GM19452 (cell line): ENCODE measurements at regions not wholly inside any gene's neighbourhood (a gene's known extent, or its start where the extent isn't known, plus 50 kb on each side); places are given as distances from the start of the nearest gene placed in this dataset.

Source experiments
- ATAC-seq: cut with Tn5 transposase; IDR thresholded peaks from one replicate; pipeline ENCODE4 v1.9.1; 2021; ENCODE audit not compliant: unreplicated experiment

DNA sequence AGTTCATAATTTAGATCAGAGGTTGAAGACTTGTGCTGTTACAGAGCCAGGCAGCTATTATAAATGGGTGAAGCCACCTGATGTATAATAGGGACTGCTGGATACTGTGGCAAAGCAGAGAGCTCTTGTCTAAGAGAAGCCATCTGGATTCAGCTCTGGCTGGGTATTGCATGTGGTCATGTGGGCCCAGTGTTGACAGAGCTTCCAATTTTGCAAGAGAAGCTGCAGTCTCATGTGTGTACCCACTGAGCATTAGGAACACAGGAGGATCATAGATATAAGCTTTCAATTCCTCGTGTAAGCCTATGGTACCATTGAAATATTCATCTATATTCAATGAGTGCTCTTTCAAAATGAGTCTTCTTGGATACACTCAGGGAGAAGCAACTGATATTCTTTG, 303.9 kb upstream of the SLCO3A1 start:
- ATAC-seq: no peak

DNA sequence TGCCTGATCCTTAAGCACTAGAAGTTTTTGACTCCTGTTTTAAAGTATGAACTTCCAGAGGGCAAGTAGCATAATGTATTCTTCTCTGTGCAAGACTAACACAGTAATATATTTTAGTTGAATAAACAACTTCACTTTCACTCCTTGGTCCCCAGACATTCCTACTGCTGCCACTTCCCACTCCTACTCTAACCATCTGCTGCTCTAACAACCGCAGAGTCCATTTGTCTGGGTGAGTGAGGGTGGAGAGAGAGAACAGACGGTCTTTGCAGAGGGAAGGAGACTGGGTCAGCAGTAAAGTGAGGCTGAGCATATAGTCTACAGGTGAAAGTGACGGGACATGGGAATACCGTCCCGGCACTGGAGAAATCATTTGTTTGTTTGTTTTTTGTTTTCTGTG, 301.0 kb upstream of the SLCO3A1 start:
- no peak for ATAC-seq

DNA sequence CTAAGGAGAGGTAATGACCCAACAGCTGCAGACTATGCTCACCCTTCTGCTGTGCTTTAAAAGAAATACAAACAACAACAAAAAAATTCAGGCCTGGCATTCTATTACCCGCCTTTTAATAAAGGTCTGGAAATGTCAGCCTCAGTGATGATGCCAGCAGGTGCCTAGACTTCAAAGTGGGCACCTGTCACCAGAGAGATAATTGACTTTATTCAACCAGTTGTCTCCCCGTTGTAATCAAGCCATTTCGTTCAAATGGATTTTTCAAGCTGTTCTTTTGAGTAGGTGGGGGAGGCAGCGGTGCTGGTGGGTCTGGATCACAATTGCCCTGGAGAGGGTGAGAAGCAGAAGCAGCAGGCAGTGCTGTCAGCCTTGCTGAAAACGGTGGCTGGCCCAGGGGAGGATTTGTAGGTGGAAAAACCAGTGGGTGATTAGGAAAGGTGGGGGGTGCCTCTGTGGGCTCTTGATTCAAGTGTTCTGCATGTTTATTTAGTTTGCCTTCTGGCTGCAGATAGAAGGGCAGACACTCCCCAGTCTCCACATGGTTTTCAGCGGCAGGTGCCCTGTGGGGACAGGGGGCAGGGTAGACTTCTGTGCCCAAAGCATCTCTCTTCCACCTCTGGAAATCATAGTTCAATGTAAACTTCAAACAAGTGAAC, 300.2 kb upstream of the SLCO3A1 start:
- ATAC-seq: no peak

DNA sequence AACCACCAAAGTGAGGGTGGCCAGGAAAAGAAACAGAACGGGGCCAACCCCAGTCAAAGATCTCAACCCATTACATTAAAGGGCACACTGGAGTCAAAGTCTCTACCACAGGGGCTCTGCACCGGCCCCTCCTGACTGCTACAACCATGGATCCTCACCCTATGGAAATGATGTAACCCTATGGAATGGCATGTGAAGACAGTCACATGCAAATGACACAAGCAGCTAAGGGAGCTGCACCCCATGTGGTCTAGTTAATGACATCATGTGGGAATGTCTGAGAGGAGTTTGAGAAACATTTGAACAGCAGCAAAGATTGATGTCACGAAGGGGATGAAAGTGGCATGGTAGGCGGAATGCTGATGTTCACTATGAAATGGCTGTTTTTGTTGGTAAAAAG, 298.2 kb upstream of the SLCO3A1 start:
- ATAC-seq: no peak

DNA sequence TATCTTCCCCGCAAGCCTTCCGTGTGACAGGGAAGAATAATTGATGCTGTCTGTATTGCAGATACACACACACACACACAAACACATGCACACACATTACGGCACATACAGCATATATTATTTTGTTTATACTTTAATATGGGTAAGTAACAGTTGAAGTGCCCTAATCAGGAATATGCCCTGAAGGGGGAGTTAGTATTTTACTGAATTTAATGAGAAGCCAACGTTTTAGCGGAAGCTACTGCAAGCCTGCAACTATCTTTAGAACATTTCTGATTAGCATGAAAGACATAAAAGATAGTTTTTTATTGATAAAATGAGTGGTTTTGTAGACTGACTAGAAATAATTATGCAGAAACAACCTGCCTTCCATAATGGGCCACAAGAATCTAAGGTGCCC, 296.6 kb upstream of the SLCO3A1 start:
- no peak for ATAC-seq

DNA sequence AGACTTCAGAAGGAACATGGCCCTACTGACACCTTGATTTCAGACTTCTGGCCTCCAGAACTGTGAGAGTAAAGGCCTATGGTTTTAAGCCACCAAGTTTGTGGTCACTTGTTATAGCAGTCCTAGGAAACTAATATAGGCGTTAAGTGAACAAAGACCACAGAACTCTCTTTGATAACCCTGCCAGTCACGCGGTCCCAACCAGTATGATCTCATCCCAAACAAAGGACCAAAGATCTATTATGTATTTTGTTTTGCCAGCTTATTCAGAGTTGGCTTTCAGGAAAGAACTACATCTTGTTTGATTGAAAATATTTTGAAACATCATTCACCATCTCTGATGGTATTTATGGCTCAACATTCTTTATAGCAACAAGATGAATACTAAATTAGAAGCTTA, 294.4 kb upstream of the SLCO3A1 start:
- ATAC-seq: no peak

DNA sequence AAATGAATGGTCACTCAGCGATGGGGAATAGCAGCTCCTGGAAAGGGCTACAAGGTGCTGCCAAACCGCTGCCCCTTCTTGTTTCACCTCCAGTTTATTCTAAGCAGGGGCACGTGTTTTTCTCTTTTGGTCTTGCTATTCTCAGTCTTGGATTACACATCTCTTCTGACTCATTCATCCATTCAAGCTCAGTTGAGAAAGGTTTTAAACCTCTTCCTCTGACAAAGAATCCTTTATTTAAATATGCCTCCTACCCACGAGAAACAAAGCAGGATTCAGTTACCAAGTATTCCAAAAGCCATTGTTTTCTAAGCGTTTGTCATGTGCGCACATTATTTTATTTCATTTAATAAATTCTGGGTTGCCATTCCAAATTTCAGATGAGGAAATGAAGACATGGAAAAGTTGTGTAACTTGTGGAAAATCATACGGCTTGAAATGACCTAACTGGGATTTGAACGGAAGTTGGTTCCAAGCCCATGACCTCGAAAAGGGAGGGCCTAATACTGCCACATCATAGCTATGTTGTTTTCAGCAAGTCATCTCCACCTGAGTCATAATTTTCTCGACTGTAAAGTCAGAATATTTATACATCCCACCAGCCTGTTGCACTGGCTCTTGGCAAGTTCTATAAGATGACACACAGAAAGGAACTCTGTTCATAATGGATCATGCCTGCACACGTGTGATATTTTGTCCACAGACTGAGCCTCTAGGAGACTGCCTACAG, 292.0 kb upstream of the SLCO3A1 start:
- ATAC-seq: no peak

DNA sequence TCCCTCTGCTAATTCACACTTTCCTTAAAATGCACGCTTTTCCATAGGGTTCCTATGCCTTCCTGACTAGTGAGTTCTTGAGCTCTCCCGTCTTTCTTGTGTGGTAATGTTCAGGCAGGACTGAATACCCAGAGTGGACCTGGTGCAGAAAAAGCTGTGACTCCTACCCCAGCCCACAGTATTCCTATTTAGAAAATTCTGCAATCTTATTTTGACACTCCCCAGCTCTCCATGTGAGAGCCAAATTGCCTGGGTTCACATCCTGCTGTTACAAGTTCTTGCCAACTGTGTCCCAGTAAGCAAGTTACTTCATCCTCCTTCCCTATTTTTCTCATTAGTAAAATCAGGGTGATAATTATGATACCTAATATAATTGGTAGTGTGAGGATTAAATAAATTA, 290.8 kb upstream of the SLCO3A1 start:
- ATAC-seq: no peak

DNA sequence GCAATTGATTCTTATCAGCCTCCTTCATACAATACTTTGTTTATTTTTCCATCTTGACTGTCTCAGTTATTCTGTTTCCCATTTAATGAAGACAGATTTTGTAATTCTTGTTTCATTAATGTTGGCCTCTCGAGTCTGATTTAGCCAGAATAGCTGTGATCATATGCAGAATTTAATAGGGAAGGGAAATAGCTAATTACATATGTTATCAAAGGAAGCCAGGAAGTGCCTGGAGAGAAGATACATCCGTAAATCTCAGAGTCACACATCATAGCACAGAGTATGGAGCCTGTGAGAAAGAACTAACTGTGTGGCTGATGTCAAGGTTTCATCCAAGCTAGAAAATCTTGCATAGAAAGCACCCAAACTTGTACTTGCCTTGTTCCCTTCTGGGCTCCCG, 288.9 kb upstream of the SLCO3A1 start:
- no peak for ATAC-seq

DNA sequence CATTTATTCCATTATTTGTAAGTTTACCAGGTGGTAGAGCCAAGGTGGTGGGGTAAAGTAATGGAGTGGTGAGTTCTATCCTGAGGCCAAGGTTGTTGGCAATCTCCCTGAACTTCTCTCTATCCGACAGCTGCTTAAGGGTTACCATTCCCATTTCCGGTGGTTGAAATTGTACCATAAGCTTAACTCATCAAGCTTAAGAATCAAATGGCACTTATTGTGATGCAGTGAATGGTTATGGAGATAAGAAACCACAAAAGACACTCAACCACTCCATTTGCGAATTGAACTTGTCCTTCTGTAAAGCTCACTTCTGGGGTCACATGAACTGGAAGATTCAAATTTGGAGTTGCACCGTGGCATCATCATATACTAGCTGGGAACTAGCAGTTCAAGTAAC, 287.4 kb upstream of the SLCO3A1 start:
- ATAC-seq: no peak

DNA sequence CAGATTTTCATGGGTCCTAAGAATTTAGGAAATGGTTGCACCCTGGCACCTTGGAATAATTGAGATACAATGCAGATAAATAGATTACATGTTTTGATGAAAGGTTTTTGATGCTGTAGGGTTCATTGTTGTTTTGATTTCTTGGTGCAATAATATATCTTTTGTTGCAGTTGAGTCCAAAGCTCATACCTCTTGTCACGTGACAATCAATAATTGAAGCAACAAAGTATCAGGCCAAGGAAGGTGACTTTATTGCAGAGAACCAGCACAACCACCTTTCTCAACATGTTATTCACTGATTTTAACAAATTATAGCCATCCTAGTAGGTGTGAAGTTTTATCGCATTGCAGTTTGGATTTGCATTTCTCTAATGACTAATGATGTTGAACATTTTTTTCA, 285.5 kb upstream of the SLCO3A1 start:
- ATAC-seq: no peak

DNA sequence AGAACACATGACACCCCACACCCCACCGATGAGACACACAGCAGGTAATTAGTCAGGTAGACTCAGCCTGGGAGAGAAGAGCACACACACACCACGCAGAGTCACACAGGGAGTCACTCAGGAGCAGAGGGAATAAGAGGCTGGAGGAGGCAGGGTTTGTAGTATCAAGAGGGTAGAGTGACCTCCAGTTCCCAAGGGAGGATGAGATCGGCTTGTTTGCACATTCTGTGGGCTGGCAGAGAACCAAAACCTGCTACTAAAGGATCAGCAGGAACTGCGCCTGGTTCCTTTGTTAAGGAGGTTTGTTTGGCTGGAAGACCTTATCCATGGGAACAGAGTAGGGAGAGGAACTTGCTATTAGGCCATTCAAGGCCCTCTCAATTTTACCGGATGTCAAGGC, 281.4 kb upstream of the SLCO3A1 start:
- ATAC-seq: no peak

DNA sequence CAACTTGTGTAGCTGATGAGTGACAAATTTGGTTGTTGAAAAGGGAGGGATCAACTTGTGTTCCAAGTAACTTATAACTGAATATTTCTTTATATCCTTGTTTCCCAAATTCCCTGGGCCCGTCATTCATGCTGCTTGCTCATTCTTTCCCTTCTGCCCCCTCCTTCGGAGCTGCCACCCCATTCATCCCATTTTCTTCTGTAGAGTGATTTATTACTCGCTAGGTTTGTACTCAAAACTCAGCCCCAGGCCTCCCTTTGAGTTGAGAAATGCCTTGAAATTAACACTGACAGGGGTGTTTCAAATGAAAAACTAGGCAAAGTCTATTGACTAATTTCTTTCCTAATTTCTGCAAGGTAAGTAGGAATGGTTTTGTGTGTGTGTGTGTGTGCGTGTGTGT, 277.4 kb upstream of the SLCO3A1 start:
- no peak for ATAC-seq

DNA sequence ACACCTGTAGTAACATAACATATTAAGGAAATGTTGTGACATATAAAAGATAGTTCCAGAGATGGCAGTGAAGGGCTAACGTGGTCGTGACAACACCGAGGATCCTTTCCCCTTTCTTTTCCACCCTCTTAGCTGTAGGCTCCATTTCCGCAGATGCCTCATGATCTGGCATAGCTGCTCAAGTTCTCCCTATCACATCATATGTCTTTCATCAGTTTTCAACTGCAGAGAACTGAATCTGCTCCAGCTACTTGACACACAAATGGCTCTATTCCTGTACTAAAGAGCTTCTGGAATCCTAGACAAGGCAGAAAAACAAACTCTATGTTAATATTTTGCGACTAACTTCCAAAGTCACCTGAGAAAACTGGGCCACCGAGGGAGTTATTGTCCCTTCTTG, 275.0 kb upstream of the SLCO3A1 start:
- ATAC-seq: no peak

DNA sequence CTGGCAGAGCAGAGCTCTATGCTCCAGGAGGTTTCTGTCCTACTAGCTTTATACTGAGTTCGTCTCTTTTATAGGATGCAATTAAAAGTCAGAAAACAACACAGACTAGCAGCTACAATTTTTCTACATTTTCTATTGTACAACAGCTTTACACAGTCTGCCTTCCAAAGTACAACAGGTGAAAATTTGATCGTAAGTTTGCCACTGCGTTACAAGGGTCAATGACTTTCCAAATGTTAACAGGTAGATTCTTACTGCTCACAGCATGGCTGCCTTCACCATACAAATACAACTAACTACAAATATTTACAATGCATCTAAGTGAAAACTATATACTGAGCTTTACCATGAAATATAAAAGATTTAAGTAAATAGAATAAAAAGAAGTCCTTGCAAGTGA, 268.6 kb upstream of the SLCO3A1 start:
- ATAC-seq: no peak

DNA sequence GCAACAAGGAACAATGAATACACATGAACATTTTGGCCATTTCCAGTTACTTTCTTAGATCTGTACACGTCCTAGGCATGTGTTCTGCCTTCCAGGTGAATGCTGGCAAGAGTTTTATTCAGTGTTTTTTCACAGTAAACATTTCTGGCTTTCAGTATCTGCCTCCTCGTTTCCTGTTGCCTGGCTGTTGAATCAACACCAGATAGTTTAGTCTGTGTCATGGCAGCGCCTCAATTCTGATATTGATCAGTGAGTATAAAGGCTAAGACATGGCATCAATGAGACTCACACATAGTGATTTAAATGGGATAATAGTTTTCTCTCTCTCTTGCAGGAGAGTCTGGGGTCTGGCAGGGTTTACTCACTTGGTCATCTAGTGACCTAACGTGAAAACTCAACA, 266.9 kb upstream of the SLCO3A1 start:
- ATAC-seq: no peak

DNA sequence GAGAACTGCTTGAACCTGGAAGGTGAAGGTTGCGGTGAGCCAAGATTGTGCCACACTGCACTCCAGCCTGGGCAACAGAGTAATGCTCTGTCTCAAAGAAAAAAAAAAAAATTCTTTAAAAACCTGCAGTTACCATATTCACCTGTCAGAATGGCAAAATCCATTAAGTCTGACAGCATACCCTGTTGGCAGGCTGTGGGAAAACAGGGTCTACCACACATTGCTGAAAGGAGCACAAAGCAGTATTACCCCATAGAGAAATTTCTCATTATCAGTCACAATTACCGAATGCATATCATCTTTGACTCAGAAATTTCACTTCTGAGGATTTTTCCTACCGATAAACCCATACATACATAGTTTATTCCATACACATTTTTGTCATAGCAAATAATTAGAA, 264.1 kb upstream of the SLCO3A1 start:
- no peak for ATAC-seq

DNA sequence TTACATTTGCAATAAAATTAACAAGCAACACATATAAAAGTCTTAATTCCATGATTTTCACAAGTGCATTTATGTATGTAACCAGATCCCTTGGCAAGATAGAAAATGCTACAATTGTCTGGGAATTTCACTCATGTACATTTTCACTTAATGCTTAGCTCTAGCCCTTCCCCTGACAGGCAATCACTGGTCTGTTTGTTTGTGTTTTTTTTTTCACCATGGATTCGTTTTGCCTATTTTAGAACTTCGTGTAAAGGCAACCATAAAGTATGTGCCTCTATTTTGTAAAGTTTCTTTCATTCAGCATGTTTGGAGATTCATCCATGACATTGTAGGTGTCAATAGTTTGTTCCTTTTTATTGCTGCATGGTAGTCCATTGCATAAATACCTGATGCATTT, 260.9 kb upstream of the SLCO3A1 start:
- no peak for ATAC-seq

DNA sequence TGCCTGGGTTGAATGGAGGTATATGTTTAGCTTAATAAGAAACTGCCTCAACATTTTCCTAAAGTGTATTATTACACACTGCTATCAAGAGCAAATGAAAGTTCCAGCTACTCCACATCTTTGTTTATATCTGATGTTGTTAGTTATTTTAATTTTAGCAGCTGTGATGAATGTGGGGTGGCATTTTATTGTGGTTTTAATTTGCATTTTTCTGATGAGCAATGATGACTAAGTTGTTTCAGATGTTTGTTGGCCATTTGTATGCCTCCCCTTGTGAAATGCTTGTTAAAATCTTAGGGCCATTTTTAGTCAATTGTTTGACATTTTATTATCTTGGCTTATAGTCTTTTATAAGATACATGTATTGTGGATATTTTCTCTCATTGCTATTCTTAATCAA, 260.4 kb upstream of the SLCO3A1 start:
- no peak for ATAC-seq

DNA sequence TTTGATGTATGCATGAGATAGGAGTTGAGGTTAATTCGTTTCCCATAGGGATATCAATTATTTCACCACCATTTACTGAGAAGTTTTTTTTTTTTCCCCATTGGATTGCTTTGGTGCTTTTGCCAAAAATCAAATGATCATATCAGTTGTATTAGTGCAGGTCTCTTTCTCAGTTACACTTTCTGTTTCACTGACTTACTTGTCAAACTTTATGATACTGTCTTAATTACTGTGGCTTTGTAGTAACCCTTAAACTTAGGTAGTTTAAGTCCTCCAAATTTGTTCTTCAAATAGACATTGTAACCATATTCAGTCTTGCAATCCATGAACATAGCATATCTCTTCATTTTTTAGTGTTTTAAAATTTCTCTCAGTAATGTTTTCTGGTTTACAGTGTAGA, 259.9 kb upstream of the SLCO3A1 start:
- ATAC-seq: no peak

DNA sequence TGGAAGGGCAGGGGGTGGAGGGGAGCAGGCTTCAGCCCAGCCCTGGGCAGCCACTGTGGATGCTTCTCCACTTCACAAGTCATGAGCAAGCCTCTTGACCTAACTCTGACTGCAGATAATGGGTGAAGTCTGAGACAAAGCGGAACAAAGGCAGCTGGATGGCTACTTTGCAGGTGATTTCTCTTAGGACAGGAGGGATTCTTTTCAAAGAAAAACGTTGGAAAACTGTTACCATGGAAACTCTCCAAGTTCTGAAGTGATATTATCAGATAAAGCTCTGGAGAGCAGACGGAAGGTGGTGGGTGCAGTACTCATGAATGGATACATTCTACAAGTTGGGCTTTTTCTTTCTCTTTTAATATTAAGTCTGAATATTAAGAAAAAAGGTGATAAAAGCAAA, 254.2 kb upstream of the SLCO3A1 start:
- no peak for ATAC-seq

DNA sequence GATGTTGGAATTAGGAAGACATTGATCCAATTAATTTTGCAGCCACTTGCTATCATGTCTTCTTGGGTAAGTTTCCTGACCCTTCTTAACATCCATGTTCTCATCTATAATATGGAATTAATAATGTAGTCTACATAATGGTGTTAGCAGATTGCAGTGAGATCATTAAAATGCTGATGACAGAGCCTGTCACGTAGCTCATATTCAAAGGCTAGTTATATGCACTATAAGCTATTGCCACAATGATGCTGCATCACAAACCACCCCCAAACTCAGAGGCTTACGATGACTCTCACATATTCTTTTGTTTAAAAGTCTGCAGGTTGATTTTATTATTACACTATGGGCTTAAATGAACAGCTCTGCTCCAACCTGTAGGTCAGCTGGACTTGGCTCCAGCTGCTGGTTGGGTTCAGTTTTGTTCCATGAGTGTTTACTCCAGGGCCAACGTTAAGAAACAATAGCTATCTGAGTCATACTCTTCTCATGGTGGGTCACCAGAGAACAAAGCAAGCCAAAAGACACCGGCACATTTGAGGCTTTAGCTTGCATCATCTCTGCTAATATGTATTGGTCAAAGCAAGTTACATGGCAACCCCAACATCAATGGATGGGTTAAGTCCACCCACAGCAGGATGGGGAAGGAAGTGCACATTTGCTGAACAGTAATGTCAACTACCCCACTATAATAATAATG, 250.0 kb upstream of the SLCO3A1 start:
- ATAC-seq: no peak
